WTC11 (cell line): ENCODE measurements at regions not wholly inside any gene's neighbourhood (a gene's known extent, or its start where the extent isn't known, plus 50 kb on each side); places are given as distances from the start of the nearest gene placed in this dataset.

Source experiments
- ATAC-seq: fragments of 200-7000 bp; cut with Tn5 transposase; 2 replicates; pipeline ENCODE4 v1.10.0; 2021; ENCODE audit warnings: mild to moderate bottlenecking, moderate library complexity
- CTCF ChIA-PET: fragments of 300-600 bp; sonication (Branson Sonifier 250); formaldehyde crosslinking; loops from one replicate; lab custom pipeline; 2021; ENCODE audit warnings: antibody characterized with exemption; lab: Charles Lee
- POLR2A ChIA-PET: fragments of 350-600 bp; sonication (Branson Sonifier 250); formaldehyde crosslinking; loops from one replicate; lab custom pipeline; 2021; ENCODE audit warnings: antibody characterized with exemption; lab: Charles Lee
- DNase-seq: peaks from one replicate; pipeline ENCODE4 v3.0.0; 2021; ENCODE audit warnings: low spot score
- H3K27ac Mint-ChIP-seq: 2 replicates; pipeline ENCODE4 v1.8.0; 2021; ENCODE audit warnings: mixed read lengths
- H3K27me3 Mint-ChIP-seq: 2 replicates; pipeline ENCODE4 v1.8.0; 2021; ENCODE audit warnings: low read depth, mild to moderate bottlenecking, moderate library complexity, mixed read lengths
- H3K36me3 Mint-ChIP-seq: 2 replicates; pipeline ENCODE4 v1.8.0; 2021; ENCODE audit warnings: mixed read lengths
- H3K4me1 Mint-ChIP-seq: 2 replicates; pipeline ENCODE4 v1.8.0; 2022; ENCODE audit warnings: mixed read lengths
- H3K4me3 Mint-ChIP-seq: 2 replicates; pipeline ENCODE4 v1.8.0; 2021; ENCODE audit warnings: mild to moderate bottlenecking, moderate library complexity, mixed read lengths
- H3K9me3 Mint-ChIP-seq: 2 replicates; pipeline ENCODE4 v1.8.0; 2021; ENCODE audit warnings: mixed read lengths
- ATF1 ChIP-seq: sonication (generic); formaldehyde crosslinking; IDR thresholded peaks from 2 replicates; pipeline ENCODE4 v1.8.1; 2023; ENCODE audit warnings: mild to moderate bottlenecking, moderate library complexity, missing genetic modification reagents
- CBFB ChIP-seq: sonication (generic); formaldehyde crosslinking; IDR thresholded peaks from 2 replicates; pipeline ENCODE4 v1.8.1; 2022; ENCODE audit warnings: mild to moderate bottlenecking, low read depth, missing genetic modification reagents
- CDX4 ChIP-seq: fragments of 250-450 bp; sonication (Bioruptor Pico); IDR thresholded peaks from 2 replicates; pipeline ENCODE4 v1.9.0; 2021; ENCODE audit warnings: moderate library complexity, mild to moderate bottlenecking, inconsistent platforms, borderline replicate concordance
- CREB1 ChIP-seq: sonication (generic); formaldehyde crosslinking; IDR thresholded peaks from 2 replicates; pipeline ENCODE4 v1.8.0; 2023; ENCODE audit warnings: mild to moderate bottlenecking, missing genetic modification reagents
- CREM ChIP-seq: sonication (generic); formaldehyde crosslinking; IDR thresholded peaks from 2 replicates; pipeline ENCODE4 v1.8.1; 2022; ENCODE audit warnings: mild to moderate bottlenecking, missing genetic modification reagents, moderate library complexity
- ELF4 ChIP-seq: sonication (generic); formaldehyde crosslinking; IDR thresholded peaks from 2 replicates; pipeline ENCODE4 v1.8.1; 2022; ENCODE audit warnings: low read depth, mild to moderate bottlenecking, moderate library complexity, missing genetic modification reagents
- EMX1 ChIP-seq: fragments of 250-450 bp; sonication (Bioruptor Pico); IDR thresholded peaks from 2 replicates; pipeline ENCODE4 v1.8.0; 2021; ENCODE audit warnings: mild to moderate bottlenecking
- MLX ChIP-seq: sonication (generic); formaldehyde crosslinking; IDR thresholded peaks from 2 replicates; pipeline ENCODE4 v1.8.1; 2023; ENCODE audit warnings: mild to moderate bottlenecking, missing genetic modification reagents, moderate library complexity
- NR3C1 ChIP-seq: sonication (generic); formaldehyde crosslinking; conservative IDR thresholded peaks from 2 replicates; pipeline ENCODE4 v1.8.1; 2023; ENCODE audit warnings: low read depth, mild to moderate bottlenecking, missing genetic modification reagents
- RELA ChIP-seq: sonication (generic); formaldehyde crosslinking; IDR thresholded peaks from 2 replicates; pipeline ENCODE4 v1.8.1; 2022; ENCODE audit warnings: missing genetic modification reagents, mild to moderate bottlenecking, borderline replicate concordance
- SMAD4 ChIP-seq: sonication (generic); formaldehyde crosslinking; IDR thresholded peaks from 2 replicates; pipeline ENCODE4 v1.8.0; 2022; ENCODE audit warnings: mild to moderate bottlenecking, missing genetic modification reagents
- TCF7 ChIP-seq: sonication (generic); formaldehyde crosslinking; IDR thresholded peaks from 2 replicates; pipeline ENCODE4 v1.8.0; 2022; ENCODE audit warnings: mild to moderate bottlenecking, low read depth, missing genetic modification reagents, moderate library complexity
- ZBTB43 ChIP-seq: sonication (generic); formaldehyde crosslinking; IDR thresholded peaks from 2 replicates; pipeline ENCODE4 v1.8.1; 2023; ENCODE audit warnings: mild to moderate bottlenecking, missing genetic modification reagents
- ZNF532 ChIP-seq: fragments of 250-450 bp; sonication (Bioruptor Pico); IDR thresholded peaks from 2 replicates; pipeline ENCODE4 v1.9.0; 2021; ENCODE audit warnings: mild to moderate bottlenecking, borderline replicate concordance
- ZSCAN18 ChIP-seq: fragments of 250-450 bp; sonication (Bioruptor Pico); IDR thresholded peaks from 2 replicates; pipeline ENCODE4 v2.1.2; 2022; ENCODE audit warnings: mild to moderate bottlenecking, moderate library complexity
- TF ChIP-seq, protein P1 (sequence below): sonication (generic); formaldehyde crosslinking; IDR thresholded peaks from 2 replicates; pipeline ENCODE4 v1.8.1; 2023; ENCODE audit warnings: mild to moderate bottlenecking, missing genetic modification reagents

- no peak for TF ChIP-seq CDX4
- TF ChIP-seq CREB1 (CRISPR knock-in tag), result no peak
- TF ChIP-seq TCF7 (CRISPR knock-in tag), result no peak
- TF ChIP-seq, protein P1, sequence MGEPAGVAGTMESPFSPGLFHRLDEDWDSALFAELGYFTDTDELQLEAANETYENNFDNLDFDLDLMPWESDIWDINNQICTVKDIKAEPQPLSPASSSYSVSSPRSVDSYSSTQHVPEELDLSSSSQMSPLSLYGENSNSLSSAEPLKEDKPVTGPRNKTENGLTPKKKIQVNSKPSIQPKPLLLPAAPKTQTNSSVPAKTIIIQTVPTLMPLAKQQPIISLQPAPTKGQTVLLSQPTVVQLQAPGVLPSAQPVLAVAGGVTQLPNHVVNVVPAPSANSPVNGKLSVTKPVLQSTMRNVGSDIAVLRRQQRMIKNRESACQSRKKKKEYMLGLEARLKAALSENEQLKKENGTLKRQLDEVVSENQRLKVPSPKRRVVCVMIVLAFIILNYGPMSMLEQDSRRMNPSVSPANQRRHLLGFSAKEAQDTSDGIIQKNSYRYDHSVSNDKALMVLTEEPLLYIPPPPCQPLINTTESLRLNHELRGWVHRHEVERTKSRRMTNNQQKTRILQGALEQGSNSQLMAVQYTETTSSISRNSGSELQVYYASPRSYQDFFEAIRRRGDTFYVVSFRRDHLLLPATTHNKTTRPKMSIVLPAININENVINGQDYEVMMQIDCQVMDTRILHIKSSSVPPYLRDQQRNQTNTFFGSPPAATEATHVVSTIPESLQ (CRISPR knock-in tag), result no peak
- TF ChIP-seq MLX (CRISPR knock-in tag), result no peak
- TF ChIP-seq RELA (CRISPR knock-in tag), result no peak
- TF ChIP-seq ELF4 (CRISPR knock-in tag), result no peak
- TF ChIP-seq CBFB (CRISPR knock-in tag), result no peak
- TF ChIP-seq SMAD4 (CRISPR knock-in tag), result no peak
- TF ChIP-seq ATF1 (CRISPR knock-in tag), result no peak
- TF ChIP-seq ZNF532 (CRISPR knock-in tag), result no peak
- TF ChIP-seq CREM, result no peak
- no peak for TF ChIP-seq NR3C1
- no peak for TF ChIP-seq ZBTB43
- no peak for TF ChIP-seq EMX1
- no peak for TF ChIP-seq ZSCAN18
- ChIA-PET CTCF (interaction anchor here (2.4 kb wide), 1 partner anchor 43 kb away, joined by 8 read pairs; no protein-coding TSS in a partner anchor), POLR2A (interaction anchor here (1.1 kb wide), 1 partner anchor 220 kb away, joined by 4 read pairs; no protein-coding TSS in a partner anchor)
- Mint-ChIP-seq H3K4me3 (no peak overlapping the region), H3K27me3 (no peaks in the 10 kb centered on the region), H3K36me3 (peaks cover 4% of the 10 kb centered on the region), H3K27ac (no peak overlapping the region; the same call in 1 of the 2 replicates), H3K4me1 (no peaks in the 10 kb centered on the region), H3K9me3 (peaks cover 15% of the 10 kb centered on the region)
- DNase-seq, result no peak
- no peak for ATAC-seq
These were observed 1001.1 kb downstream of the BRD1 start for GRCh38 chr22:48826546-48826945.
